SK-N-SH treated with all-trans-retinoic acid at 6 μM for 48 hours (cell line): ENCODE measurements at regions not wholly inside any gene's neighbourhood (a gene's known extent, or its start where the extent isn't known, plus 50 kb on each side); places are given as distances from the start of the nearest gene placed in this dataset.

Experiments
- ATAC-seq: fragments of 200-7000 bp; cut with Tn5 transposase; 3 replicates; pipeline ENCODE4 v1.9.1; 2020; ENCODE audit warnings: mild to moderate bottlenecking, moderate library complexity
- ARNTL ChIP-seq: fragments of 450-650 bp; formaldehyde crosslinking; IDR thresholded peaks from 2 replicates; pipeline ENCODE4 v1.5.0; 2020; ENCODE audit warnings: low read depth, mild to moderate bottlenecking, moderate library complexity, borderline replicate concordance
- BACH2 ChIP-seq: fragments of 250-450 bp; sonication (Bioruptor Pico); IDR thresholded peaks from 2 replicates; pipeline ENCODE4 v1.9.0; 2021; ENCODE audit warnings: mild to moderate bottlenecking, borderline replicate concordance
- CREB5 ChIP-seq: fragments of 250-450 bp; sonication (Bioruptor Pico); IDR thresholded peaks from 2 replicates; pipeline ENCODE4 v1.5.1; 2020; ENCODE audit warnings: low read depth, mild to moderate bottlenecking, moderate library complexity
- CSDC2 ChIP-seq: fragments of 250-450 bp; sonication (Bioruptor Pico); IDR thresholded peaks from 2 replicates; pipeline ENCODE4 v1.5.0; 2020; ENCODE audit warnings: mild to moderate bottlenecking, moderate library complexity
- CSRNP3 ChIP-seq: fragments of 250-450 bp; sonication (Bioruptor Pico); IDR thresholded peaks from 2 replicates; pipeline ENCODE4 v1.5.1; 2021; ENCODE audit warnings: mild to moderate bottlenecking, moderate library complexity
- ESRRG ChIP-seq: fragments of 250-450 bp; sonication (Bioruptor Pico); IDR thresholded peaks from 2 replicates; pipeline ENCODE4 v1.6.1; 2021; ENCODE audit warnings: mild to moderate bottlenecking
- GLIS3 ChIP-seq: fragments of 250-450 bp; sonication (Bioruptor Pico); IDR thresholded peaks from 2 replicates; pipeline ENCODE4 v1.5.0; 2020; ENCODE audit warnings: mild to moderate bottlenecking, moderate library complexity
- ISL1 ChIP-seq: fragments of 250-450 bp; sonication (Bioruptor Pico); IDR thresholded peaks from 2 replicates; pipeline ENCODE4 v2.1.2; 2022; ENCODE audit warnings: mild to moderate bottlenecking, moderate library complexity
- OSR1 ChIP-seq: fragments of 250-450 bp; sonication (Bioruptor Pico); IDR thresholded peaks from 2 replicates; pipeline ENCODE4 v1.8.0; 2022; ENCODE audit warnings: moderate library complexity, mild to moderate bottlenecking, inconsistent platforms
- PATZ1 ChIP-seq: fragments of 250-450 bp; sonication (Bioruptor Pico); IDR thresholded peaks from 2 replicates; pipeline ENCODE4 v1.8.0; 2020; ENCODE audit warnings: mild to moderate bottlenecking, moderate library complexity, borderline replicate concordance
- PPARA ChIP-seq: fragments of 250-450 bp; sonication (Bioruptor Pico); IDR thresholded peaks from 2 replicates; pipeline ENCODE4 v1.5.0; 2020; ENCODE audit warnings: mild to moderate bottlenecking, borderline replicate concordance
- RARB ChIP-seq: fragments of 250-450 bp; sonication (Bioruptor Pico); IDR thresholded peaks from 2 replicates; pipeline ENCODE4 v1.8.0; 2021; ENCODE audit warnings: mild to moderate bottlenecking, moderate library complexity
- SNAI2 ChIP-seq: fragments of 250-450 bp; sonication (Bioruptor Pico); IDR thresholded peaks from 2 replicates; pipeline ENCODE4 v1.5.0; 2020; ENCODE audit warnings: mild to moderate bottlenecking, moderate library complexity
- TCF4 ChIP-seq: fragments of 250-450 bp; sonication (Bioruptor Pico); IDR thresholded peaks from 2 replicates; pipeline ENCODE4 v1.8.0; 2021; ENCODE audit warnings: mild to moderate bottlenecking, moderate library complexity, borderline replicate concordance
- TOX ChIP-seq: fragments of 250-450 bp; sonication (Bioruptor Pico); IDR thresholded peaks from 2 replicates; pipeline ENCODE4 v1.8.0; 2021; ENCODE audit warnings: mild to moderate bottlenecking, moderate library complexity, borderline replicate concordance
- TSHZ2 ChIP-seq: fragments of 250-450 bp; sonication (Bioruptor Pico); IDR thresholded peaks from 2 replicates; pipeline ENCODE4 v1.5.0; 2020; ENCODE audit warnings: mild to moderate bottlenecking, moderate library complexity
- ZC3H10 ChIP-seq: fragments of 250-450 bp; sonication (Bioruptor Pico); IDR thresholded peaks from 2 replicates; pipeline ENCODE4 v1.5.1; 2021; ENCODE audit warnings: mild to moderate bottlenecking, moderate library complexity
- ZFP30 ChIP-seq: fragments of 450-650 bp; formaldehyde crosslinking; IDR thresholded peaks from 2 replicates; pipeline ENCODE4 v1.5.0; 2022; ENCODE audit warnings: mild to moderate bottlenecking, moderate library complexity
- ZNF565 ChIP-seq: fragments of 450-650 bp; formaldehyde crosslinking; conservative IDR thresholded peaks from 2 replicates; pipeline ENCODE4 v1.5.0; 2020; ENCODE audit warnings: low read depth, mild to moderate bottlenecking, moderate library complexity
- ZNF70 ChIP-seq: fragments of 450-650 bp; formaldehyde crosslinking; IDR thresholded peaks from 2 replicates; pipeline ENCODE4 v1.5.0; 2020; ENCODE audit warnings: mild to moderate bottlenecking, moderate library complexity
- ZNF8 ChIP-seq: fragments of 450-650 bp; formaldehyde crosslinking; IDR thresholded peaks from 2 replicates; pipeline ENCODE4 v1.5.0; 2020; ENCODE audit warnings: mild to moderate bottlenecking, moderate library complexity

DNA sequence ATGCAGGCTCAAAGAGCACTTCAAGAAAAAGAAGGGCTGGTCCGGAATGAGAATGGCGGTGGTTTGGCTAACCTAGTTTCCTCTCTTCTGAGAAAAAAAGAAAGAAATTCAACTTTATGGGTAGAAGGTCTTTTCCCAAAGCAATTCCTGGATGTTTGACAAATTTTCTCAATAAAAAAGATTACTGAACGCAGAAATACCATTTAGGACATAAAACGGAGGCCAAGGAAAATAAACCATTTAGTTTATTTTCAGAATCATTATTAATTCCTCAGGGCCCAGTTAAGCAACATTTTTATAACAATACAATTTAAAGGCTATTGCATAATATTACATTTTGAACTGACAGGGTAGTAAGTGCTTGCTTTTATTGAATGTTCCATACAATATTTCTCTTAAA is 284.6 kb upstream of the ANKRD30A start (continued):
- TF ChIP-seq PATZ1 (CRISPR knock-in tag): no peak
- no peak for TF ChIP-seq OSR1 (CRISPR knock-in tag)
- no peak for TF ChIP-seq ZFP30 (CRISPR knock-in tag)
- no peak for TF ChIP-seq TOX (CRISPR knock-in tag)
- TF ChIP-seq ZNF565 (CRISPR knock-in tag): no peak
- no peak for TF ChIP-seq CSRNP3 (CRISPR knock-in tag)
- TF ChIP-seq SNAI2 (CRISPR knock-in tag): no peak

- TF ChIP-seq CSRNP3 (CRISPR knock-in tag) (no peak), ZNF70 (CRISPR knock-in tag) (no peak), ESRRG (no peak), ARNTL (CRISPR knock-in tag) (no peak), ZNF8 (no peak), TCF4 (CRISPR knock-in tag) (no peak), RARB (CRISPR knock-in tag) (no peak), BACH2 (CRISPR knock-in tag) (no peak), CREB5 (CRISPR knock-in tag) (no peak), ISL1 (CRISPR knock-in tag) (no peak), PPARA (CRISPR knock-in tag) (no peak), TSHZ2 (CRISPR knock-in tag) (no peak), CSDC2 (no peak), TOX (CRISPR knock-in tag) (no peak), PATZ1 (CRISPR knock-in tag) (no peak), OSR1 (CRISPR knock-in tag) (no peak)
- no peak for ATAC-seq
Observed at GRCh38 chr10:36837416-36837815, 288.0 kb upstream of the ANKRD30A start.

DNA sequence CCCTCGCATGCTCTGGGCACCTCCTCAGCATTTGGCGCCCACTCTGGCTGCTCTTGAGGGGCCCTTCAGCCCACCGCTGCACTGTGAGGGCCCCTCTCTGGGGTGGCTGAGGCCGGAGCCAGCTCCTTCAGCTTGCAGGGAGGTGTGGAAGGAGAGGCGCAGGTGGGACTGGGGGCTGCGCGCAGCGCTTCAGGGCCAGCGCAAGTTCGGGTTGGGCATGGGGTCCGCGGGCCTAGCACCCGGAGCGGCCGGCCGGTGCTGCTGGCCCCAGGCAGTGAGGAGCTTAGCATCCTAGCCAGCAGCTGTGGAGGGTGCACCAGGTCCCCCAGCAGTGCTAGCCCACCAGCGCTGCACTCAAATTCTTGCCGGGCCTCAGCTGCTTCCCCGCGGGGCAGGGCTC is 305.6 kb upstream of the ANKRD30A start:
- ATAC-seq: no peak
- TF ChIP-seq CSRNP3 (CRISPR knock-in tag): no peak
- TF ChIP-seq ESRRG: no peak
- TF ChIP-seq TSHZ2 (CRISPR knock-in tag): no peak
- TF ChIP-seq ISL1 (CRISPR knock-in tag): no peak
- no peak for TF ChIP-seq ZC3H10 (CRISPR knock-in tag)
- TF ChIP-seq CSDC2: no peak
- TF ChIP-seq PPARA (CRISPR knock-in tag): no peak
- no peak for TF ChIP-seq TOX (CRISPR knock-in tag)
- no peak for TF ChIP-seq ZNF8
- TF ChIP-seq GLIS3 (CRISPR knock-in tag): no peak
- no peak for TF ChIP-seq ZNF70 (CRISPR knock-in tag)
- TF ChIP-seq BACH2 (CRISPR knock-in tag): no peak
- no peak for TF ChIP-seq RARB (CRISPR knock-in tag)
